ENCODE measurements at regions not wholly inside any gene's neighbourhood (a gene's known extent, or its start where the extent isn't known, plus 50 kb on each side); places are given as distances from the start of the nearest gene placed in this dataset.

DNA sequence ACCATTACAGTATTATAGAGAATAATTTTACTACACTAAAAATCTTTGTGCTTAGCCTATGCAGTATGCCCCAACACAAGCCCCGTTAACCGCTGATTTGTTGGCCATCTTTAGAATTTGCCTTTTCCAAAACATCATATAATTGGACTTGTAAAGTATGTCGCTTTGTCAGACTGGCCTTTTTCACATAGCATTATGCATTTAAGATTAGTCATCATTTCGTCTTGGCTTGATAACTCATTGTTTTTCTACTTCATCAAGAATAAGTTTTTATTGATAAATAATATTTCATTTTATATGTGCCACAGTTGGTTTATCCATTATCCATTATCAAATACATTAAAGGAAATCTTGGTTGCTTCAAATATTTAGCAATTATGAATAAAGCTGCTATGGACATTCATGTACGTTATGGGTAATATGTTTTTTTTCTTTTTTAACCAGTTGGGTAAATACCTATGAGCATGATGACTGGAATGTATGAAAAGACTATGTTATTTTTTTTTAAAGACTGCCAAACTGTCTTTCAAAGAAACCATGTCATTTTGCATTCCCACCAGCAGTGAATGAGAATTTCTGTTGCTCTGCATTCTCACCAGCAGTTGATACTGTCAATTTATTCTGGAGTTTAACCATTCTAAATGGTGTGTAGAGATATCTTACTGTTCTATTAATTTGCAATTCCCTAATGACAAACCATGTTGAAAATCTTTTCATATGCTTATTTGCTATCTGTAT lies 273.1 kb upstream of the KCND2 start:
- TF ChIP-seq, protein P1, sequence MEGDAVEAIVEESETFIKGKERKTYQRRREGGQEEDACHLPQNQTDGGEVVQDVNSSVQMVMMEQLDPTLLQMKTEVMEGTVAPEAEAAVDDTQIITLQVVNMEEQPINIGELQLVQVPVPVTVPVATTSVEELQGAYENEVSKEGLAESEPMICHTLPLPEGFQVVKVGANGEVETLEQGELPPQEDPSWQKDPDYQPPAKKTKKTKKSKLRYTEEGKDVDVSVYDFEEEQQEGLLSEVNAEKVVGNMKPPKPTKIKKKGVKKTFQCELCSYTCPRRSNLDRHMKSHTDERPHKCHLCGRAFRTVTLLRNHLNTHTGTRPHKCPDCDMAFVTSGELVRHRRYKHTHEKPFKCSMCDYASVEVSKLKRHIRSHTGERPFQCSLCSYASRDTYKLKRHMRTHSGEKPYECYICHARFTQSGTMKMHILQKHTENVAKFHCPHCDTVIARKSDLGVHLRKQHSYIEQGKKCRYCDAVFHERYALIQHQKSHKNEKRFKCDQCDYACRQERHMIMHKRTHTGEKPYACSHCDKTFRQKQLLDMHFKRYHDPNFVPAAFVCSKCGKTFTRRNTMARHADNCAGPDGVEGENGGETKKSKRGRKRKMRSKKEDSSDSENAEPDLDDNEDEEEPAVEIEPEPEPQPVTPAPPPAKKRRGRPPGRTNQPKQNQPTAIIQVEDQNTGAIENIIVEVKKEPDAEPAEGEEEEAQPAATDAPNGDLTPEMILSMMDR (IDR thresholded peaks at IDR 0.05; ENCODE audit: insufficient read depth, low read length): no peak
- no peak for TF ChIP-seq POLR2AphosphoS5 (IDR thresholded peaks at IDR 0.05; ENCODE audit: low read depth)
- no peak for TF ChIP-seq GABPA (IDR thresholded peaks at IDR 0.05; ENCODE audit: low read depth)
